ENCODE measurements at regions not wholly inside any gene's neighbourhood (a gene's known extent, or its start where the extent isn't known, plus 50 kb on each side); places are given as distances from the start of the nearest gene placed in this dataset.

DNA sequence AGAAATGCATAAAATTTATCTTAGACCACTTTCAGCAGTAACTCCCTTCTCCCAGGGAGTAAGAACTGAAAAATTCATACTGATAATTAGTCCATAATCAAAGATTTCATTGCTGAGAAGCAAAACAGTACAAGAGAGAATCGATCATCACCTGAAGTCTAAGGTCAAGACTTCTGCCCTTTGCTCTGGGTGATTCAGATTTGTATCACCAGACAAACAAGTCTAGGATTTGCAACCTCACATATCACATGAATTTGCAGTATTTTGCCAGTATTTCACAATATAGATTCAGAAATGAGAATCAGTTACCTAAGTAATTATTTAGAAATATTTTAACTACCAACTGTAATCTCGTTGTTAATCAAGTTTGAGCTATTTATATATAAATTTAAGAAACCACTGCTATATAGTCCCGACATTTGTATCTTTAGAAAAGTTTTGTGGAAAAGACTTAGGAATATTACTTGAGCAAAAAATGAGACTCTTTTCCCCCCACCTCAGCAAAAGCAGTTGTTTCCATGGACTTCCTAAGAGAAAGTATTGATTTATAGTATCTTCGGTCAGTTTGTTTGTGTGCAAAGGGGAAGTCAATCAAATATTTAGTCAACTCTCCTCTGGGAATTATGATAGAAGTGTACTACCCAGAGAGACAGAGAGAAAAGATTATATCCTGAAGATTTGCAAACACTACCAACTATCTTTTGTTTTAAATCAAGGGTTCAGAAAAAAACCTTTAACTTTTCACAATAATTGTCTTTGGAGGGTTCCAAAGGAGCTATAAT lies 840.1 kb downstream of the TRHDE start:
- H3K4me1 ChIP-seq (ENCODE audit: insufficient read depth), result no peaks in the 10 kb centered on the region
- H3K36me3 Mint-ChIP-seq (ENCODE audit: low read depth), result no peaks in the 10 kb centered on the region
- no peaks in the 10 kb centered on the region for H3K79me2 ChIP-seq (replicated peaks; ENCODE audit: insufficient read depth)
- H4K20me1 ChIP-seq (replicated peaks; ENCODE audit: insufficient read depth), result no peaks in the 10 kb centered on the region
- H3K27me3 Mint-ChIP-seq (ENCODE audit: insufficient read depth, low read depth, poor library complexity), result no peaks in the 10 kb centered on the region
- TF ChIP-seq, protein P1, sequence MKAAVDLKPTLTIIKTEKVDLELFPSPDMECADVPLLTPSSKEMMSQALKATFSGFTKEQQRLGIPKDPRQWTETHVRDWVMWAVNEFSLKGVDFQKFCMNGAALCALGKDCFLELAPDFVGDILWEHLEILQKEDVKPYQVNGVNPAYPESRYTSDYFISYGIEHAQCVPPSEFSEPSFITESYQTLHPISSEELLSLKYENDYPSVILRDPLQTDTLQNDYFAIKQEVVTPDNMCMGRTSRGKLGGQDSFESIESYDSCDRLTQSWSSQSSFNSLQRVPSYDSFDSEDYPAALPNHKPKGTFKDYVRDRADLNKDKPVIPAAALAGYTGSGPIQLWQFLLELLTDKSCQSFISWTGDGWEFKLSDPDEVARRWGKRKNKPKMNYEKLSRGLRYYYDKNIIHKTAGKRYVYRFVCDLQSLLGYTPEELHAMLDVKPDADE (IDR thresholded peaks at IDR 0.05), result no peak
- no peak for TF ChIP-seq JUNB (IDR thresholded peaks at IDR 0.05; ENCODE audit: unreplicated experiment)
- TF ChIP-seq STAT1 (IDR thresholded peaks at IDR 0.05; ENCODE audit: unreplicated experiment), result no peak
- no peak for TF ChIP-seq CTCF (conservative IDR thresholded peaks at IDR 0.05; ENCODE audit: low read depth in 2 of 2)
- TF ChIP-seq NANOG (IDR thresholded peaks at IDR 0.05; ENCODE audit: borderline replicate concordance), result no peak
- TF ChIP-seq, protein P2, sequence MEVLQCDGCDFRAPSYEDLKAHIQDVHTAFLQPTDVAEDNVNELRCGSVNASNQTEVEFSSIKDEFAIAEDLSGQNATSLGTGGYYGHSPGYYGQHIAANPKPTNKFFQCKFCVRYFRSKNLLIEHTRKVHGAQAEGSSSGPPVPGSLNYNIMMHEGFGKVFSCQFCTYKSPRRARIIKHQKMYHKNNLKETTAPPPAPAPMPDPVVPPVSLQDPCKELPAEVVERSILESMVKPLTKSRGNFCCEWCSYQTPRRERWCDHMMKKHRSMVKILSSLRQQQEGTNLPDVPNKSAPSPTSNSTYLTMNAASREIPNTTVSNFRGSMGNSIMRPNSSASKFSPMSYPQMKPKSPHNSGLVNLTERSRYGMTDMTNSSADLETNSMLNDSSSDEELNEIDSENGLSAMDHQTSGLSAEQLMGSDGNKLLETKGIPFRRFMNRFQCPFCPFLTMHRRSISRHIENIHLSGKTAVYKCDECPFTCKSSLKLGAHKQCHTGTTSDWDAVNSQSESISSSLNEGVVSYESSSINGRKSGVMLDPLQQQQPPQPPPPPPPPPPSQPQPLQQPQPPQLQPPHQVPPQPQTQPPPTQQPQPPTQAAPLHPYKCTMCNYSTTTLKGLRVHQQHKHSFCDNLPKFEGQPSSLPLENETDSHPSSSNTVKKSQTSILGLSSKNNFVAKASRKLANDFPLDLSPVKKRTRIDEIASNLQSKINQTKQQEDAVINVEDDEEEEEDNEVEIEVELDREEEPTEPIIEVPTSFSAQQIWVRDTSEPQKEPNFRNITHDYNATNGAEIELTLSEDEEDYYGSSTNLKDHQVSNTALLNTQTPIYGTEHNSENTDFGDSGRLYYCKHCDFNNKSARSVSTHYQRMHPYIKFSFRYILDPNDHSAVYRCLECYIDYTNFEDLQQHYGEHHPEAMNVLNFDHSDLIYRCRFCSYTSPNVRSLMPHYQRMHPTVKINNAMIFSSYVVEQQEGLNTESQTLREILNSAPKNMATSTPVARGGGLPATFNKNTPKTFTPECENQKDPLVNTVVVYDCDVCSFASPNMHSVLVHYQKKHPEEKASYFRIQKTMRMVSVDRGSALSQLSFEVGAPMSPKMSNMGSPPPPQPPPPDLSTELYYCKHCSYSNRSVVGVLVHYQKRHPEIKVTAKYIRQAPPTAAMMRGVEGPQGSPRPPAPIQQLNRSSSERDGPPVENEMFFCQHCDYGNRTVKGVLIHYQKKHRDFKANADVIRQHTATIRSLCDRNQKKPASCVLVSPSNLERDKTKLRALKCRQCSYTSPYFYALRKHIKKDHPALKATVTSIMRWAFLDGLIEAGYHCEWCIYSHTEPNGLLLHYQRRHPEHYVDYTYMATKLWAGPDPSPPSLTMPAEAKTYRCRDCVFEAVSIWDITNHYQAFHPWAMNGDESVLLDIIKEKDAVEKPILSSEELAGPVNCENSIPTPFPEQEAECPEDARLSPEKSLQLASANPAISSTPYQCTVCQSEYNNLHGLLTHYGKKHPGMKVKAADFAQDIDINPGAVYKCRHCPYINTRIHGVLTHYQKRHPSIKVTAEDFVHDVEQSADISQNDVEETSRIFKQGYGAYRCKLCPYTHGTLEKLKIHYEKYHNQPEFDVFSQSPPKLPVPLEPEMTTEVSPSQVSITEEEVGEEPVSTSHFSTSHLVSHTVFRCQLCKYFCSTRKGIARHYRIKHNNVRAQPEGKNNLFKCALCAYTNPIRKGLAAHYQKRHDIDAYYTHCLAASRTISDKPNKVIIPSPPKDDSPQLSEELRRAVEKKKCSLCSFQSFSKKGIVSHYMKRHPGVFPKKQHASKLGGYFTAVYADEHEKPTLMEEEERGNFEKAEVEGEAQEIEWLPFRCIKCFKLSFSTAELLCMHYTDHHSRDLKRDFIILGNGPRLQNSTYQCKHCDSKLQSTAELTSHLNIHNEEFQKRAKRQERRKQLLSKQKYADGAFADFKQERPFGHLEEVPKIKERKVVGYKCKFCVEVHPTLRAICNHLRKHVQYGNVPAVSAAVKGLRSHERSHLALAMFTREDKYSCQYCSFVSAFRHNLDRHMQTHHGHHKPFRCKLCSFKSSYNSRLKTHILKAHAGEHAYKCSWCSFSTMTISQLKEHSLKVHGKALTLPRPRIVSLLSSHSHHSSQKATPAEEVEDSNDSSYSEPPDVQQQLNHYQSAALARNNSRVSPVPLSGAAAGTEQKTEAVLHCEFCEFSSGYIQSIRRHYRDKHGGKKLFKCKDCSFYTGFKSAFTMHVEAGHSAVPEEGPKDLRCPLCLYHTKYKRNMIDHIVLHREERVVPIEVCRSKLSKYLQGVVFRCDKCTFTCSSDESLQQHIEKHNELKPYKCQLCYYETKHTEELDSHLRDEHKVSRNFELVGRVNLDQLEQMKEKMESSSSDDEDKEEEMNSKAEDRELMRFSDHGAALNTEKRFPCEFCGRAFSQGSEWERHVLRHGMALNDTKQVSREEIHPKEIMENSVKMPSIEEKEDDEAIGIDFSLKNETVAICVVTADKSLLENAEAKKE (CRISPR knock-in tag; IDR thresholded peaks at IDR 0.05), result no peak
- no peak for TF ChIP-seq EZH2phosphoT487 (IDR thresholded peaks at IDR 0.05; ENCODE audit: unreplicated experiment)
- TF ChIP-seq, protein P3, sequence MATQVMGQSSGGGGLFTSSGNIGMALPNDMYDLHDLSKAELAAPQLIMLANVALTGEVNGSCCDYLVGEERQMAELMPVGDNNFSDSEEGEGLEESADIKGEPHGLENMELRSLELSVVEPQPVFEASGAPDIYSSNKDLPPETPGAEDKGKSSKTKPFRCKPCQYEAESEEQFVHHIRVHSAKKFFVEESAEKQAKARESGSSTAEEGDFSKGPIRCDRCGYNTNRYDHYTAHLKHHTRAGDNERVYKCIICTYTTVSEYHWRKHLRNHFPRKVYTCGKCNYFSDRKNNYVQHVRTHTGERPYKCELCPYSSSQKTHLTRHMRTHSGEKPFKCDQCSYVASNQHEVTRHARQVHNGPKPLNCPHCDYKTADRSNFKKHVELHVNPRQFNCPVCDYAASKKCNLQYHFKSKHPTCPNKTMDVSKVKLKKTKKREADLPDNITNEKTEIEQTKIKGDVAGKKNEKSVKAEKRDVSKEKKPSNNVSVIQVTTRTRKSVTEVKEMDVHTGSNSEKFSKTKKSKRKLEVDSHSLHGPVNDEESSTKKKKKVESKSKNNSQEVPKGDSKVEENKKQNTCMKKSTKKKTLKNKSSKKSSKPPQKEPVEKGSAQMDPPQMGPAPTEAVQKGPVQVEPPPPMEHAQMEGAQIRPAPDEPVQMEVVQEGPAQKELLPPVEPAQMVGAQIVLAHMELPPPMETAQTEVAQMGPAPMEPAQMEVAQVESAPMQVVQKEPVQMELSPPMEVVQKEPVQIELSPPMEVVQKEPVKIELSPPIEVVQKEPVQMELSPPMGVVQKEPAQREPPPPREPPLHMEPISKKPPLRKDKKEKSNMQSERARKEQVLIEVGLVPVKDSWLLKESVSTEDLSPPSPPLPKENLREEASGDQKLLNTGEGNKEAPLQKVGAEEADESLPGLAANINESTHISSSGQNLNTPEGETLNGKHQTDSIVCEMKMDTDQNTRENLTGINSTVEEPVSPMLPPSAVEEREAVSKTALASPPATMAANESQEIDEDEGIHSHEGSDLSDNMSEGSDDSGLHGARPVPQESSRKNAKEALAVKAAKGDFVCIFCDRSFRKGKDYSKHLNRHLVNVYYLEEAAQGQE (IDR thresholded peaks at IDR 0.05; ENCODE audit: unreplicated experiment), result no peak
- no peak for TF ChIP-seq CREB1 (CRISPR knock-in tag; IDR thresholded peaks at IDR 0.05; ENCODE audit: low read depth)
- TF ChIP-seq ZNF114 (CRISPR knock-in tag; IDR thresholded peaks at IDR 0.05), result no peak
- no peak for TF ChIP-seq EZH2 (IDR thresholded peaks at IDR 0.05; ENCODE audit: low read depth, unreplicated experiment)
- no peak for TF ChIP-seq POLR2AphosphoS5 (IDR thresholded peaks at IDR 0.05; ENCODE audit: low read depth)
- no peak for TF ChIP-seq ZNF331 (CRISPR knock-in tag; IDR thresholded peaks at IDR 0.05; ENCODE audit: low read depth)
- DNase-seq (ENCODE audit: low spot score) (no peak), ATAC-seq (no peak)
- H3K4me3 Mint-ChIP-seq, result no peak overlapping the region
- H2AFZ ChIP-seq, result no peak overlapping the region
- no peaks in the 10 kb centered on the region for H3K36me3 ChIP-seq (ENCODE audit: insufficient read depth)
- H3K27ac Mint-ChIP-seq, result no peak overlapping the region
- H3F3A ChIP-seq (replicated peaks; ENCODE audit: low read depth), result no peaks in the 10 kb centered on the region
- H3K27ac ChIP-seq (ENCODE audit: low read depth), result no peak overlapping the region
- H3K4me2 ChIP-seq, result no peak overlapping the region
- H3K9me2 ChIP-seq (ENCODE audit: insufficient read depth), result no peaks in the 10 kb centered on the region
- H3K9me3 Mint-ChIP-seq, result no peaks in the 10 kb centered on the region
- no peaks in the 10 kb centered on the region for H3K4me1 Mint-ChIP-seq
- no peak overlapping the region for H3K4me3 ChIP-seq
- no peaks in the 10 kb centered on the region for H3K27me3 ChIP-seq (ENCODE audit: insufficient read depth)

Data from GM23338 (cell line).